HepG2 (cell line): ENCODE measurements at regions not wholly inside any gene's neighbourhood (a gene's known extent, or its start where the extent isn't known, plus 50 kb on each side); places are given as distances from the start of the nearest gene placed in this dataset.

Experiments
- EZH2 ChIP-seq: conservative IDR thresholded peaks from 2 replicates; pipeline ENCODE4 v1.6.1; 2012; ENCODE audit warnings: mild to moderate bottlenecking, low read depth, low read length, moderate library complexity
- HMG20B ChIP-seq: conservative IDR thresholded peaks from 2 replicates; pipeline ENCODE4 v1.6.1; 2016; ENCODE audit warnings: missing genetic modification reagents, missing compliant biosample characterization
- MIER3 ChIP-seq: IDR thresholded peaks from 2 replicates; pipeline ENCODE4 v1.6.1; 2016; ENCODE audit warnings: missing compliant biosample characterization, borderline replicate concordance
- MZF1 ChIP-seq: sonication (generic); formaldehyde crosslinking; IDR thresholded peaks from 2 replicates; pipeline ENCODE4 v1.8.1; 2023; ENCODE audit warnings: mild to moderate bottlenecking, missing genetic modification reagents, borderline replicate concordance
- POLR2AphosphoS5 ChIP-seq: IDR thresholded peaks from 2 replicates; pipeline ENCODE4 v1.6.1; 2012; ENCODE audit warnings: low read depth, low read length
- SIN3A ChIP-seq: IDR thresholded peaks from 2 replicates; pipeline ENCODE4 v1.6.1; 2011; ENCODE audit warnings: low read depth, mild to moderate bottlenecking, control low read depth, low read length, borderline replicate concordance
- YY1 ChIP-seq: IDR thresholded peaks from 2 replicates; pipeline ENCODE4 v1.6.1; 2011; ENCODE audit warnings: low read length, low read depth, moderate library complexity, mild to moderate bottlenecking; ENCODE audit not compliant: insufficient read depth, insufficient replicate concordance
- ZNF678 ChIP-seq: sonication (generic); formaldehyde crosslinking; IDR thresholded peaks from 2 replicates; pipeline ENCODE4 v1.4.0; 2020; ENCODE audit warnings: mild to moderate bottlenecking, missing genetic modification reagents
- ZNF703 ChIP-seq: sonication (generic); formaldehyde crosslinking; IDR thresholded peaks from 2 replicates; pipeline ENCODE4 v1.5.1; 2020; ENCODE audit warnings: missing genetic modification reagents, mild to moderate bottlenecking, moderate library complexity, borderline replicate concordance
- ZNF737 ChIP-seq: sonication (generic); formaldehyde crosslinking; IDR thresholded peaks from 2 replicates; pipeline ENCODE4 v1.5.0; 2020; ENCODE audit warnings: missing genetic modification reagents, mild to moderate bottlenecking, borderline replicate concordance
- TF ChIP-seq, protein P1 (sequence below): sonication (generic); formaldehyde crosslinking; IDR thresholded peaks from 2 replicates; pipeline ENCODE4 v1.5.0; 2020; ENCODE audit warnings: mild to moderate bottlenecking, missing genetic modification reagents, moderate library complexity
- TF ChIP-seq, protein P2 (sequence below): sonication (generic); formaldehyde crosslinking; conservative IDR thresholded peaks from 2 replicates; pipeline ENCODE4 v1.4.0; 2020; ENCODE audit warnings: missing genetic modification reagents
- TF ChIP-seq, protein P3 (sequence below), 2 experiments: sonication (generic) in 1 of 2; formaldehyde crosslinking in 1 of 2; IDR thresholded peaks; 2 replicates each; pipeline versions ENCODE4 v1.5.1 to v1.6.1; 2011 to 2020; ENCODE audit warnings: borderline replicate concordance in 1 of 2, low read depth in 1 of 2, low read length in 1 of 2, mild to moderate bottlenecking in 1 of 2, missing genetic modification reagents in 1 of 2, moderate library complexity in 1 of 2

DNA sequence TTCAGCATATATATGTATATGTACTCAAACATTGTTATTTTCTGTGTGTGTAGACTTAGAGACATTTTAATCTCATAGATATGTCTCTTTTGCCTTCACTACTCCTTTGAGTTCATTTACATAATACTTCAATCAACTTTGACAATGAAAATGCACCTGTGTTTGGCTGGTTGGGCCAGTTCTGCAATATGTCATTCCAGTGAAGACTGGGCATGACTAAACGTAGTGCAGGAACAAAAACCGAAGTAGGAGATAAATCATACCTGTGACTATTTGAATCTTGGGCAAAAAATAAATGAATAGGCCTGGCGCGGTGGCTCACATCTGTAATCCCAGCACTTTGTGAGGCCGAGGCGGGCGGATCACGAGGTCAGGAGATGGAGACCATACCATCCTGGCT is 640.0 kb upstream of the ANO3 start:
- TF ChIP-seq SIN3A = no peak
- TF ChIP-seq YY1 = no peak
- TF ChIP-seq MIER3 (CRISPR knock-in tag) = no peak
- no peak for TF ChIP-seq EZH2
- TF ChIP-seq ZNF703 (CRISPR knock-in tag) = no peak
- TF ChIP-seq MZF1 (CRISPR knock-in tag) = no peak
- no peak for TF ChIP-seq ZNF678
- TF ChIP-seq, protein P1, sequence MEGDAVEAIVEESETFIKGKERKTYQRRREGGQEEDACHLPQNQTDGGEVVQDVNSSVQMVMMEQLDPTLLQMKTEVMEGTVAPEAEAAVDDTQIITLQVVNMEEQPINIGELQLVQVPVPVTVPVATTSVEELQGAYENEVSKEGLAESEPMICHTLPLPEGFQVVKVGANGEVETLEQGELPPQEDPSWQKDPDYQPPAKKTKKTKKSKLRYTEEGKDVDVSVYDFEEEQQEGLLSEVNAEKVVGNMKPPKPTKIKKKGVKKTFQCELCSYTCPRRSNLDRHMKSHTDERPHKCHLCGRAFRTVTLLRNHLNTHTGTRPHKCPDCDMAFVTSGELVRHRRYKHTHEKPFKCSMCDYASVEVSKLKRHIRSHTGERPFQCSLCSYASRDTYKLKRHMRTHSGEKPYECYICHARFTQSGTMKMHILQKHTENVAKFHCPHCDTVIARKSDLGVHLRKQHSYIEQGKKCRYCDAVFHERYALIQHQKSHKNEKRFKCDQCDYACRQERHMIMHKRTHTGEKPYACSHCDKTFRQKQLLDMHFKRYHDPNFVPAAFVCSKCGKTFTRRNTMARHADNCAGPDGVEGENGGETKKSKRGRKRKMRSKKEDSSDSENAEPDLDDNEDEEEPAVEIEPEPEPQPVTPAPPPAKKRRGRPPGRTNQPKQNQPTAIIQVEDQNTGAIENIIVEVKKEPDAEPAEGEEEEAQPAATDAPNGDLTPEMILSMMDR (CRISPR knock-in tag) = no peak
- no peak for TF ChIP-seq ZNF737 (CRISPR knock-in tag)
- no peak for TF ChIP-seq HMG20B (CRISPR knock-in tag)
- TF ChIP-seq, protein P2, sequence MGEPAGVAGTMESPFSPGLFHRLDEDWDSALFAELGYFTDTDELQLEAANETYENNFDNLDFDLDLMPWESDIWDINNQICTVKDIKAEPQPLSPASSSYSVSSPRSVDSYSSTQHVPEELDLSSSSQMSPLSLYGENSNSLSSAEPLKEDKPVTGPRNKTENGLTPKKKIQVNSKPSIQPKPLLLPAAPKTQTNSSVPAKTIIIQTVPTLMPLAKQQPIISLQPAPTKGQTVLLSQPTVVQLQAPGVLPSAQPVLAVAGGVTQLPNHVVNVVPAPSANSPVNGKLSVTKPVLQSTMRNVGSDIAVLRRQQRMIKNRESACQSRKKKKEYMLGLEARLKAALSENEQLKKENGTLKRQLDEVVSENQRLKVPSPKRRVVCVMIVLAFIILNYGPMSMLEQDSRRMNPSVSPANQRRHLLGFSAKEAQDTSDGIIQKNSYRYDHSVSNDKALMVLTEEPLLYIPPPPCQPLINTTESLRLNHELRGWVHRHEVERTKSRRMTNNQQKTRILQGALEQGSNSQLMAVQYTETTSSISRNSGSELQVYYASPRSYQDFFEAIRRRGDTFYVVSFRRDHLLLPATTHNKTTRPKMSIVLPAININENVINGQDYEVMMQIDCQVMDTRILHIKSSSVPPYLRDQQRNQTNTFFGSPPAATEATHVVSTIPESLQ (CRISPR knock-in tag) = no peak
- TF ChIP-seq POLR2AphosphoS5 = no peak
- TF ChIP-seq, protein P3, sequence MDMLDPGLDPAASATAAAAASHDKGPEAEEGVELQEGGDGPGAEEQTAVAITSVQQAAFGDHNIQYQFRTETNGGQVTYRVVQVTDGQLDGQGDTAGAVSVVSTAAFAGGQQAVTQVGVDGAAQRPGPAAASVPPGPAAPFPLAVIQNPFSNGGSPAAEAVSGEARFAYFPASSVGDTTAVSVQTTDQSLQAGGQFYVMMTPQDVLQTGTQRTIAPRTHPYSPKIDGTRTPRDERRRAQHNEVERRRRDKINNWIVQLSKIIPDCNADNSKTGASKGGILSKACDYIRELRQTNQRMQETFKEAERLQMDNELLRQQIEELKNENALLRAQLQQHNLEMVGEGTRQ (IDR thresholded peaks at IDR 0.05; ENCODE audit: low read depth, low read length) = no peak
- TF ChIP-seq, protein P3 (CRISPR knock-in tag; IDR thresholded peaks at IDR 0.05; ENCODE audit: borderline replicate concordance) = no peak
